ENCODE measurements at regions not wholly inside any gene's neighbourhood (a gene's known extent, or its start where the extent isn't known, plus 50 kb on each side); places are given as distances from the start of the nearest gene placed in this dataset.

DNA sequence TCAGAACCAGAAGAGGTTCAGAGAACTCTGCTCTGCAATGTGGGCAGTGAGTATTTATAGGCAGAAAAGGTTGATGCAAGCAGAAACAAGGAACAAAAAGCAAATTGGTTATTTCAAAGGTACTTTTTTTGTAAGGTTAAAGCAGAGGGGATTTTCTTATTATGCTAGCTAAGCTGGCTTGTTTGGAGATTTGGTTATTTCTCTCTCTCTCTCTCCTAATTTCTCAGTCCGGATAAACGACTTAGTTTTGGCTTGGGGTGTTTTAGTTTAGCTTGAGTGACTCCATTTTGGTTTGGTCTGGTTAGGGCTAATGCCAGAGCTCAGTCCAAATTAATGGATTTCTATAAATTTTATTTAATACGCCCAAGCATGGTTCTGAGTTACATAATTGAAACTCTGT lies 566.8 kb downstream of the SH2D4B start:
- WGBS, 2 donors, result 87 to 88% methylated on average over 3 of the region's 3 CpGs
- no peaks in the 10 kb centered on the region for H3K36me3 ChIP-seq
- intact Hi-C loops (cut with DNase I), result no loop called here
- TF ChIP-seq, protein P1, sequence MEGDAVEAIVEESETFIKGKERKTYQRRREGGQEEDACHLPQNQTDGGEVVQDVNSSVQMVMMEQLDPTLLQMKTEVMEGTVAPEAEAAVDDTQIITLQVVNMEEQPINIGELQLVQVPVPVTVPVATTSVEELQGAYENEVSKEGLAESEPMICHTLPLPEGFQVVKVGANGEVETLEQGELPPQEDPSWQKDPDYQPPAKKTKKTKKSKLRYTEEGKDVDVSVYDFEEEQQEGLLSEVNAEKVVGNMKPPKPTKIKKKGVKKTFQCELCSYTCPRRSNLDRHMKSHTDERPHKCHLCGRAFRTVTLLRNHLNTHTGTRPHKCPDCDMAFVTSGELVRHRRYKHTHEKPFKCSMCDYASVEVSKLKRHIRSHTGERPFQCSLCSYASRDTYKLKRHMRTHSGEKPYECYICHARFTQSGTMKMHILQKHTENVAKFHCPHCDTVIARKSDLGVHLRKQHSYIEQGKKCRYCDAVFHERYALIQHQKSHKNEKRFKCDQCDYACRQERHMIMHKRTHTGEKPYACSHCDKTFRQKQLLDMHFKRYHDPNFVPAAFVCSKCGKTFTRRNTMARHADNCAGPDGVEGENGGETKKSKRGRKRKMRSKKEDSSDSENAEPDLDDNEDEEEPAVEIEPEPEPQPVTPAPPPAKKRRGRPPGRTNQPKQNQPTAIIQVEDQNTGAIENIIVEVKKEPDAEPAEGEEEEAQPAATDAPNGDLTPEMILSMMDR (IDR thresholded peaks at IDR 0.05), result no peak
- no peak for TF ChIP-seq POLR2A (IDR thresholded peaks at IDR 0.05)
- H3K4me3 ChIP-seq (replicated peaks in 1 of 3), result no peak overlapping the region
- no peak overlapping the region for H3K27ac ChIP-seq
- H3K27me3 ChIP-seq, result no peaks in the 10 kb centered on the region
- DNase-seq, result no peak
- no peaks in the 10 kb centered on the region for H3K4me1 ChIP-seq
- no peaks in the 10 kb centered on the region for H3K9me3 ChIP-seq

DNA sequence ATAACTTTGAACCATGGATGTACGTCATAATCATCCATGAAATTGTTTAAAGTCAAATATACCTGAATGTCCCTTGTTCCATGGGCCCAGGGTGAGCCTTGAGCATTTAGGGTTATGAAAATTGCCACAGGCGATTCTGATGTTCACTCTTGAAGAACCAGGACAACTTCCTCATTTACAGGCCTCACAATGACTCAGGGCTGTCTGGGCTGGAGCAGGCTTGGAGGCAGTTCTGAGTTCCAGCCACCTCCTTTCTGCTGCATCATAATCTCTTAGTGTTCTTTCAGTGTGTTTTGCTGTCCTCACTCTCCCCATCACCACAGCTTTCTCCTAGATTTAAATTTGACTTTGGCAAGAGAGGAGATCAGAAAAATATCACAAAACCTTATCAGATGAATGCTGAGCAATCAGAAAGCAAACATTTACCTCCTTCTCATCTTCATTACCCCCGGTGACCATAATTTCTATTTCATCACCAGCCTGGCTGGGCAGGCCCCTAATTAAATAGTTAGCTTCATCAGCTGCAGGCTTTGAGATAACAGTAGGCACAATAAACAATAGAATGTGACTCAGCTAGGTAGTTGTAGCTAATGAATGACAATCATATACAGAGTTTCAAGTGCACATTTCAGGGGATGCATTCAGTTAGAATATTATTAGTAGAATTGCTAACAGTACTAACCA lies 571.0 kb downstream of the SH2D4B start:
- Histone ChIP-seq H3K4me3 (replicated peaks in 1 of 3) (no peak overlapping the region), H3K27ac (no peak overlapping the region), H3K36me3 (no peaks in the 10 kb centered on the region), H3K27me3 (no peaks in the 10 kb centered on the region), H3K9me3 (no peaks in the 10 kb centered on the region), H3K4me1 (no peaks in the 10 kb centered on the region)
- intact Hi-C loops (cut with DNase I), result no loop called here
- TF ChIP-seq, protein P1 (IDR thresholded peaks at IDR 0.05), result no peak
- no peak for TF ChIP-seq POLR2A (IDR thresholded peaks at IDR 0.05)
- no peak for DNase-seq
- 88 to 93% methylated on average over 3 of the region's 3 CpGs for WGBS, 2 donors

- Histone ChIP-seq H3K27ac (no peak overlapping the region), H3K27me3 (no peaks in the 10 kb centered on the region), H3K4me1 (no peaks in the 10 kb centered on the region), H3K9me3 (no peaks in the 10 kb centered on the region), H3K36me3 (no peaks in the 10 kb centered on the region), H3K4me3 (replicated peaks in 1 of 3) (no peak overlapping the region)
- intact Hi-C loops (cut with DNase I), result no loop called here
- DNase-seq, result no peak
- 89 to 90% methylated on average over 6 of the region's 6 CpGs for WGBS, 2 donors
- TF ChIP-seq POLR2A (IDR thresholded peaks at IDR 0.05), result no peak
- TF ChIP-seq, protein P1 (IDR thresholded peaks at IDR 0.05), result no peak
Observed at GRCh38 chr10:81109200-81109752, 571.6 kb downstream of the SH2D4B start.

DNA sequence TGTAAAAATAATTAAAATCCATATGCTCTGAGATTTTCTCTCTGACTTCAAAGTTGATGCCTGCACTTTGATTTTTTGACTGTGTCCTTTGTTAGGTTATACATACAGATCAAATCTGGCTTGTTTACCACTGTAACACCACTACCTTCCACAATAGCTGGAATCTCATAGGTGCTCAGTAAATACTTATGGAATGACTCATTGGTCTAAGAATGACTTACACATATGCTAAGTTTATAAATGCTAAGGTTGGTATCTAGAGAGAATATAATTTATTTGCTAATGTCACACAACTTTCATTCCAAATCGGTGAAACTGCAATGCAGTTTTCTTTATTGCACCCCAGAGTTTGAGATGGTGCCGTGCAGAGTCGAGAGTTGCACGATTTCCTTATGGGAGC lies 578.5 kb downstream of the SH2D4B start:
- Histone ChIP-seq H3K4me1 (peaks cover 0 to 5% of the 10 kb centered on the region in 2 donors), H3K4me3 (replicated peaks in 1 of 3) (no peak overlapping the region), H3K27ac (no peak overlapping the region), H3K36me3 (no peaks in the 10 kb centered on the region), H3K9me3 (no peaks in the 10 kb centered on the region), H3K27me3 (no peaks in the 10 kb centered on the region)
- 85 to 87% methylated on average over 4 of the region's 4 CpGs for WGBS, 2 donors
- intact Hi-C loops (cut with DNase I), result no loop called here
- TF ChIP-seq POLR2A (IDR thresholded peaks at IDR 0.05), result no peak
- TF ChIP-seq, protein P1 (IDR thresholded peaks at IDR 0.05), result no peak
- no peak for DNase-seq

DNA sequence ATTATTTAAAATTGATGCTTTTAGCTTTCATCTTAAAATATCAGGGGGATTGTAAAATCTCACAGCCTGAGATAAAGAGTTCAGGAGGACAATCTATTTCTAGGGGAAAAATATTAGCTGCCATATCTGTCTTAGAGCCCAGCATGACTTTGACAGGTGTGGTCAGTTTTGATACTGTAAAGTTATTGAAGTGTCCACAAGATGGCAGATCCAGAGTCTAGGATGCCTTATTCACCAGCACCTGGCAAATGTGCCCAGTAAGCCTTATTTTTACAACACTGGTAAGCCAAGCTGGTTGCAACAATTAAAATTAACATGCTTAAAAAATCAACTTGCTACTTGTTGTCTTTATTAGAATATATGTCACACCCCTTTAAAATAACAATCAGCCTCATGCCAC lies 579.3 kb downstream of the SH2D4B start:
- intact Hi-C loops (cut with DNase I), result no loop called here

More for the DNA sequence above, 579.3 kb downstream of the SH2D4B start:
- no peaks in the 10 kb centered on the region for H3K27me3 ChIP-seq
- H3K27ac ChIP-seq, result no peak overlapping the region
- no peak overlapping the region for H3K4me3 ChIP-seq (replicated peaks in 1 of 3)
- H3K4me1 ChIP-seq, result peaks cover 0 to 5% of the 10 kb centered on the region in 2 donors
- H3K36me3 ChIP-seq, result no peaks in the 10 kb centered on the region
- TF ChIP-seq, protein P1 (IDR thresholded peaks at IDR 0.05), result no peak
- no peak for TF ChIP-seq POLR2A (IDR thresholded peaks at IDR 0.05)
- no peak for DNase-seq
- no peaks in the 10 kb centered on the region for H3K9me3 ChIP-seq
